SU-DHL-6 (cell line): ENCODE measurements at regions not wholly inside any gene's neighbourhood (a gene's known extent, or its start where the extent isn't known, plus 50 kb on each side); places are given as distances from the start of the nearest gene placed in this dataset.
A peak's percentile ranks its signal among the peaks of the same experiment; 100 is the strongest.

Experiments
- H2AFZ ChIP-seq: fragments of 200-600 bp; sonication (generic); 2 replicates; pipeline ENCODE4 v1.6.1; 2014; ENCODE audit warnings: low read depth, mild to moderate bottlenecking, moderate library complexity, mixed read lengths, antibody characterized with exemption, low read length; ENCODE audit not compliant: severe bottlenecking
- H3F3A ChIP-seq: fragments of 200-600 bp; shearing (Covaris generic); 2 replicates; pipeline ENCODE4 v1.6.0; 2016; ENCODE audit warnings: antibody characterized with exemption, mild to moderate bottlenecking; ENCODE audit not compliant: insufficient read depth
- H3K27ac ChIP-seq: fragments of 200-600 bp; sonication (generic); 2 replicates; pipeline ENCODE4 v1.5.1; 2016; ENCODE audit warnings: low read depth, mild to moderate bottlenecking, low read length, moderate library complexity, mixed read lengths
- H3K27me3 ChIP-seq: fragments of 200-600 bp; sonication (generic), shearing (Covaris generic); 2 replicates; pipeline ENCODE4 v1.6.0; 2014; ENCODE audit warnings: mild to moderate bottlenecking, low read length
- H3K36me3 ChIP-seq: fragments of 200-600 bp; sonication (generic); 2 replicates; pipeline ENCODE4 v1.6.1; 2014; ENCODE audit warnings: mild to moderate bottlenecking, low read length, mixed read lengths
- H3K4me2 ChIP-seq: fragments of 300-600, 200-600 bp; shearing (Covaris generic), sonication (generic); 2 replicates; pipeline ENCODE4 v1.6.0; 2014; ENCODE audit warnings: low read length, low read depth, mild to moderate bottlenecking; ENCODE audit not compliant: poor library complexity, severe bottlenecking
- H3K4me3 ChIP-seq: fragments of 200-600 bp; sonication (generic); 2 replicates; pipeline ENCODE4 v1.5.1; 2014; ENCODE audit warnings: antibody characterized with exemption, low read length, mild to moderate bottlenecking, mixed read lengths; ENCODE audit not compliant: insufficient read depth, poor library complexity, severe bottlenecking
- H3K79me2 ChIP-seq: fragments of 200-600 bp; sonication (generic); 2 replicates; pipeline ENCODE4 v1.6.1; 2014; ENCODE audit warnings: mild to moderate bottlenecking, low read length, moderate library complexity; ENCODE audit not compliant: insufficient read depth
- H3K9ac ChIP-seq: fragments of 200-600 bp; sonication (generic); 2 replicates; pipeline ENCODE4 v1.7.0; 2014; ENCODE audit warnings: mild to moderate bottlenecking, low read length
- H3K9me2 ChIP-seq: fragments of 200-600 bp; sonication (generic); replicated peaks from 2 replicates; pipeline ENCODE4 v1.6.1; 2014; ENCODE audit warnings: low read length; ENCODE audit not compliant: insufficient read depth
- H3K9me3 ChIP-seq: fragments of 200-600 bp; sonication (generic); 2 replicates; pipeline ENCODE4 v1.6.1; 2014; ENCODE audit warnings: low read length, mixed read lengths; ENCODE audit not compliant: insufficient read depth
- H4K20me1 ChIP-seq: fragments of 200-600 bp; sonication (generic); 2 replicates; pipeline ENCODE4 v1.6.1; 2014; ENCODE audit warnings: low read depth, mild to moderate bottlenecking, antibody characterized with exemption, low read length, moderate library complexity, mixed read lengths
- EZH2phosphoT487 ChIP-seq: fragments of 200-600 bp; sonication (generic), shearing (Covaris generic); conservative IDR thresholded peaks from 2 replicates; pipeline ENCODE4 v1.6.1; 2018; ENCODE audit warnings: mild to moderate bottlenecking, antibody characterized with exemption, low read length, moderate library complexity, mixed read lengths
- TF ChIP-seq, protein P1 (sequence below): fragments of 200-600 bp; sonication (generic); IDR thresholded peaks from one replicate; pipeline ENCODE4 v1.5.1; 2017; ENCODE audit warnings: antibody characterized with exemption, mild to moderate bottlenecking, low read length, moderate library complexity; ENCODE audit not compliant: insufficient read depth, poor library complexity, severe bottlenecking

DNA sequence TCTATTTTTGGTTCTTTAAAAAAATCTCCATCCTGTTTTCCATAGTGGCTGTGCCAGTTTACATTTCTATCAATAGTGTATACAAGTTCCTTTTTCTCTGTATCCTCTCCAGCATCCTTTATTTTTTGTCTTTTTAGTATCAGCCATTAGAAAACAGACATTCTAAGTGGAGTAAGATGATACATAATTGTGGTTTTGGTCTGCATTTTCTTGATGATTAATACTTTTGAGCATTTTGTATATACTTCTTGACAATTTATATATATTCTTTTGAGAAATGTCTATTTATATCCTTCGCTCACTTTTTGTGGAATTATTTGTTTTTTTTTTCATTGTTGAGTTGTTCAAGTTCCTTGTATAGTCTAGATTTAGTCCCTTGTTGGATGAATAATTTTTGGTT, 382.2 kb upstream of the SPOCK3 start:
- H3K4me2 ChIP-seq = no peak overlapping the region
- no peak overlapping the region for H3K9ac ChIP-seq
- TF ChIP-seq, protein P1, sequence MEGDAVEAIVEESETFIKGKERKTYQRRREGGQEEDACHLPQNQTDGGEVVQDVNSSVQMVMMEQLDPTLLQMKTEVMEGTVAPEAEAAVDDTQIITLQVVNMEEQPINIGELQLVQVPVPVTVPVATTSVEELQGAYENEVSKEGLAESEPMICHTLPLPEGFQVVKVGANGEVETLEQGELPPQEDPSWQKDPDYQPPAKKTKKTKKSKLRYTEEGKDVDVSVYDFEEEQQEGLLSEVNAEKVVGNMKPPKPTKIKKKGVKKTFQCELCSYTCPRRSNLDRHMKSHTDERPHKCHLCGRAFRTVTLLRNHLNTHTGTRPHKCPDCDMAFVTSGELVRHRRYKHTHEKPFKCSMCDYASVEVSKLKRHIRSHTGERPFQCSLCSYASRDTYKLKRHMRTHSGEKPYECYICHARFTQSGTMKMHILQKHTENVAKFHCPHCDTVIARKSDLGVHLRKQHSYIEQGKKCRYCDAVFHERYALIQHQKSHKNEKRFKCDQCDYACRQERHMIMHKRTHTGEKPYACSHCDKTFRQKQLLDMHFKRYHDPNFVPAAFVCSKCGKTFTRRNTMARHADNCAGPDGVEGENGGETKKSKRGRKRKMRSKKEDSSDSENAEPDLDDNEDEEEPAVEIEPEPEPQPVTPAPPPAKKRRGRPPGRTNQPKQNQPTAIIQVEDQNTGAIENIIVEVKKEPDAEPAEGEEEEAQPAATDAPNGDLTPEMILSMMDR = no peak
- TF ChIP-seq EZH2phosphoT487 = no peak
- no peaks in the 10 kb centered on the region for H4K20me1 ChIP-seq
- H3K27ac ChIP-seq = no peak overlapping the region
- no peaks in the 10 kb centered on the region for H3K79me2 ChIP-seq
- 0 out of 2 replicates have a peak, but pooled peaks cover 3% of the 10 kb centered on the region for H3K9me2 ChIP-seq
- no peaks in the 10 kb centered on the region for H3K27me3 ChIP-seq
- H3F3A ChIP-seq = no peaks in the 10 kb centered on the region
- H2AFZ ChIP-seq = no peak overlapping the region
- H3K4me3 ChIP-seq = no peak overlapping the region
- no peaks in the 10 kb centered on the region for H3K36me3 ChIP-seq
- H3K9me3 ChIP-seq = no peaks in the 10 kb centered on the region

DNA sequence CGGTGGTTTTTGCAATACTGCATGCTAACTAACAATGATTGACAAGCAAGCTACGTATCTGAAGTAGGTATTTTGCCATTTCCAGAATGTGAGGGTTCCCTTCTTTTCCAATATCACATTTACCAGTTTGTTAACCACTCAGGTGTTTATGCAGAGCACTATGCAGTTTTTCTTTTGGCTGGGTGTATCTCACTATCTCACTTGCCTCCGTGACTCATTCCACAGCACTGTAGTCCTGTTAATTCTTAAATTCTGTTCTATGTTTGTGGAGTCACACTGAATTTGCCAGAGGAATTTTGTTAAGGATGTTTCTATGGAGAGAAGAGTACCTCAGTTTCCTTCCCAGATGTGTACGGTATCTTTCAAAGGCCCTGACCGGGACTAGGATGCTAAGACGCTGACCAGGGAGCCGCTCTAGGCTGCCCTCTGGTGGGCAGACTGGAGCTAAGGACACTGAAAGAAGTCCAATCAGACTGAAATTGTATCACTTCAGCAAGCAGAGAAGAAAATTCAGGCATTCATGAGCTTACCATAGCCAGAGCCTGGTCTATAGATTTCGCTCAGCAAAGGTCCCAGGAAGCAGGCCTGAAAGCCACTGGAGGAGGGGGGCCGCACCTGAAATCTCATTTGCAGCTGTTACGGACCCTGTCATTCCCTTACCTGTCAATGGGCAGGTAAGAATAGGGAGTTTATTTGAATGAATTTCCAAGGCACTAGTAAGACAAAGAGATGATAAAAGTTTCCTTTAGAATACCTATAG, 388.4 kb upstream of the SPOCK3 start:
- no peaks in the 10 kb centered on the region for H4K20me1 ChIP-seq
- no peak overlapping the region for H3K27ac ChIP-seq
- no peak overlapping the region for H3K4me2 ChIP-seq
- no peaks in the 10 kb centered on the region for H3K9me3 ChIP-seq
- TF ChIP-seq, protein P1 = peak; percentile 81
- TF ChIP-seq EZH2phosphoT487 = no peak
- H3K9ac ChIP-seq = no peak overlapping the region
- H3K36me3 ChIP-seq = no peaks in the 10 kb centered on the region
- peak overlapping the region; percentile 16 for H2AFZ ChIP-seq
- no peaks in the 10 kb centered on the region for H3K27me3 ChIP-seq
- H3F3A ChIP-seq = no peaks in the 10 kb centered on the region
- H3K9me2 ChIP-seq = no peaks in the 10 kb centered on the region
- no peak overlapping the region for H3K4me3 ChIP-seq
- H3K79me2 ChIP-seq = no peaks in the 10 kb centered on the region

DNA sequence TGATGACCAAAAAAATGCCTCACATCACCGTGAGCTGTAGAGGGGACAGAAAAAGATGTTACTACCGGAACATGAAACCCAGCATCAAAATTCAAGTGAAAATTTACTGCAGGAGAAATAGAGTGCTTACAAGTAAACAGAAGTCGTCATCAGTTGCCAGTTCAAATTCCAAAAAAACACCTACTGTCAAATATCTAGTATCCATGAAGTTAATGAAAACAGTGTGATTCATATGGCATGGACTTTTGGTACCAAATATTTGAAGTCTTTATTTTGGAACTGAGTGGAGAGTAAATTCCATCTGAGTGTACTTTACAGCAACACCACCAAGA, 388.9 kb upstream of the SPOCK3 start:
- Histone ChIP-seq H3K9ac (no peak overlapping the region), H3K27ac (no peak overlapping the region), H3K9me2 (no peaks in the 10 kb centered on the region), H3K4me3 (no peak overlapping the region), H2AFZ (no peak overlapping the region), H3K4me2 (no peak overlapping the region), H3K36me3 (no peaks in the 10 kb centered on the region), H3F3A (no peaks in the 10 kb centered on the region), H3K27me3 (no peaks in the 10 kb centered on the region), H4K20me1 (no peaks in the 10 kb centered on the region), H3K9me3 (no peaks in the 10 kb centered on the region), H3K79me2 (no peaks in the 10 kb centered on the region)
- TF ChIP-seq, protein P1 = no peak
- no peak for TF ChIP-seq EZH2phosphoT487
